SK-N-SH treated with all-trans-retinoic acid at 6 μM for 48 hours (cell line): ENCODE measurements at regions not wholly inside any gene's neighbourhood (a gene's known extent, or its start where the extent isn't known, plus 50 kb on each side); places are given as distances from the start of the nearest gene placed in this dataset.

ENCODE experiments used
- ATAC-seq: fragments of 200-7000 bp; cut with Tn5 transposase; 3 replicates; pipeline ENCODE4 v1.9.1; 2020; ENCODE audit warnings: mild to moderate bottlenecking, moderate library complexity
- BACH2 ChIP-seq: fragments of 250-450 bp; sonication (Bioruptor Pico); IDR thresholded peaks from 2 replicates; pipeline ENCODE4 v1.9.0; 2021; ENCODE audit warnings: mild to moderate bottlenecking, borderline replicate concordance
- CSDC2 ChIP-seq: fragments of 250-450 bp; sonication (Bioruptor Pico); IDR thresholded peaks from 2 replicates; pipeline ENCODE4 v1.5.0; 2020; ENCODE audit warnings: mild to moderate bottlenecking, moderate library complexity
- ESRRG ChIP-seq: fragments of 250-450 bp; sonication (Bioruptor Pico); IDR thresholded peaks from 2 replicates; pipeline ENCODE4 v1.6.1; 2021; ENCODE audit warnings: mild to moderate bottlenecking
- GLIS3 ChIP-seq: fragments of 250-450 bp; sonication (Bioruptor Pico); IDR thresholded peaks from 2 replicates; pipeline ENCODE4 v1.5.0; 2020; ENCODE audit warnings: mild to moderate bottlenecking, moderate library complexity
- ISL1 ChIP-seq: fragments of 250-450 bp; sonication (Bioruptor Pico); IDR thresholded peaks from 2 replicates; pipeline ENCODE4 v2.1.2; 2022; ENCODE audit warnings: mild to moderate bottlenecking, moderate library complexity
- OSR1 ChIP-seq: fragments of 250-450 bp; sonication (Bioruptor Pico); IDR thresholded peaks from 2 replicates; pipeline ENCODE4 v1.8.0; 2022; ENCODE audit warnings: moderate library complexity, mild to moderate bottlenecking, inconsistent platforms
- PATZ1 ChIP-seq: fragments of 250-450 bp; sonication (Bioruptor Pico); IDR thresholded peaks from 2 replicates; pipeline ENCODE4 v1.8.0; 2020; ENCODE audit warnings: mild to moderate bottlenecking, moderate library complexity, borderline replicate concordance
- SNAI2 ChIP-seq: fragments of 250-450 bp; sonication (Bioruptor Pico); IDR thresholded peaks from 2 replicates; pipeline ENCODE4 v1.5.0; 2020; ENCODE audit warnings: mild to moderate bottlenecking, moderate library complexity
- TCF4 ChIP-seq: fragments of 250-450 bp; sonication (Bioruptor Pico); IDR thresholded peaks from 2 replicates; pipeline ENCODE4 v1.8.0; 2021; ENCODE audit warnings: mild to moderate bottlenecking, moderate library complexity, borderline replicate concordance
- ZC3H10 ChIP-seq: fragments of 250-450 bp; sonication (Bioruptor Pico); IDR thresholded peaks from 2 replicates; pipeline ENCODE4 v1.5.1; 2021; ENCODE audit warnings: mild to moderate bottlenecking, moderate library complexity
- ZFP3 ChIP-seq: fragments of 250-450 bp; sonication (Bioruptor Pico); IDR thresholded peaks from 2 replicates; pipeline ENCODE4 v1.5.0; 2020; ENCODE audit warnings: mild to moderate bottlenecking, moderate library complexity
- ZFP30 ChIP-seq: fragments of 450-650 bp; formaldehyde crosslinking; IDR thresholded peaks from 2 replicates; pipeline ENCODE4 v1.5.0; 2022; ENCODE audit warnings: mild to moderate bottlenecking, moderate library complexity
- ZNF70 ChIP-seq: fragments of 450-650 bp; formaldehyde crosslinking; IDR thresholded peaks from 2 replicates; pipeline ENCODE4 v1.5.0; 2020; ENCODE audit warnings: mild to moderate bottlenecking, moderate library complexity
- ZNF8 ChIP-seq: fragments of 450-650 bp; formaldehyde crosslinking; IDR thresholded peaks from 2 replicates; pipeline ENCODE4 v1.5.0; 2020; ENCODE audit warnings: mild to moderate bottlenecking, moderate library complexity
- TF ChIP-seq, protein P1 (sequence below): fragments of 250-450 bp; sonication (Bioruptor Pico); IDR thresholded peaks from 2 replicates; pipeline ENCODE4 v1.5.0; 2020; ENCODE audit warnings: mild to moderate bottlenecking, moderate library complexity
- TF ChIP-seq, protein P2 (sequence below): fragments of 250-450 bp; sonication (Bioruptor Pico); IDR thresholded peaks from 2 replicates; pipeline ENCODE4 v1.8.0; 2021; ENCODE audit warnings: low read depth, mild to moderate bottlenecking, moderate library complexity, borderline replicate concordance
- TF ChIP-seq, protein P3 (sequence below): fragments of 250-450 bp; sonication (Bioruptor Pico); IDR thresholded peaks from 2 replicates; pipeline ENCODE4 v1.5.1; 2021; ENCODE audit warnings: mild to moderate bottlenecking, moderate library complexity
- TF ChIP-seq, protein P4 (sequence below): fragments of 250-450 bp; sonication (Bioruptor Pico); IDR thresholded peaks from 2 replicates; pipeline ENCODE4 v1.5.1; 2020; ENCODE audit warnings: low read depth, mild to moderate bottlenecking, moderate library complexity

DNA sequence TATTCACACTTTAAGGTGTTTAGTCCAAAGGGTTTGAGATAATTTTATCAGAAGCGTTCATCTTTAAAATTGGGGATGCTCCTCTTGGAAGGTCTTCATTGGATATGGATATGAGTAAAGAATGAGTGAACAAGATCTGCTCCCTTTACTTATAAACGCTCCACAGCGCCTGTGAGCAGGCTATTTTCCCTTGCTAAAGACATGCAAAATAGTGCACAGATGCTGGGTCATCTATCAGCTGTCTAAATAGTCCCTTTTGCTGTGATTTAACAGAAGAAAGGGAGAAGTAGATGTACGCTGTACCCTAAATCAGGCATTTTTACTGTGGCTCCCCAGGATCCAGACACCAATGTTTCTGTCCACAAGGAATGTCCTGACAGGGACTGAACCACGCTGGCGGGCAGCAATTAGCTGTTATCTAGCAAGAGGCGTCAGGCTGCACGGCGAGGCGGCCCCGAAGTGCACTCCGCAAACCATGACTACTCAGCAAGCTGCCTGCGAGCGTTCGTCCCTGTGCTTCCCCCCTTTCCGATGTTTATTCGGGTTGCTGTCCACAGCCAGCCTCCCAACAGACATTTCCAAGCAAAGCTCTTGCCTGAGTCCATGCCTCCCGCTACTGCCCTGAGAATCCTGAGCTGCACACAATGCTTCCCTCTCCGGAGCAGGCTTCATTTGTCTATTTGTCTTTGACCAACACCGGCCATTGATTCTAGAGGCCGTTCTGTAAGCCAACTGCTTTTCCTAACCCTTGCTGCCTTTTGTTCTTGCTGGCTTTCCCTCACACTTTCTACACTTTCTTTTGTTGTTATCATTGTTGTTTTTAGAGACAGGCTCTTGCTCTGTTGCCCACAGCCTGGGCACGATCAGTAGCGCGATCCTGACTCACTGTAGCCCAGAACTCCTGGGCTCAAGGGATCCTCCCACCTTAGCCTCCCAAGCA lies 55.7 kb upstream of the CNEP1R1 start (continued):
- TF ChIP-seq, protein P1, sequence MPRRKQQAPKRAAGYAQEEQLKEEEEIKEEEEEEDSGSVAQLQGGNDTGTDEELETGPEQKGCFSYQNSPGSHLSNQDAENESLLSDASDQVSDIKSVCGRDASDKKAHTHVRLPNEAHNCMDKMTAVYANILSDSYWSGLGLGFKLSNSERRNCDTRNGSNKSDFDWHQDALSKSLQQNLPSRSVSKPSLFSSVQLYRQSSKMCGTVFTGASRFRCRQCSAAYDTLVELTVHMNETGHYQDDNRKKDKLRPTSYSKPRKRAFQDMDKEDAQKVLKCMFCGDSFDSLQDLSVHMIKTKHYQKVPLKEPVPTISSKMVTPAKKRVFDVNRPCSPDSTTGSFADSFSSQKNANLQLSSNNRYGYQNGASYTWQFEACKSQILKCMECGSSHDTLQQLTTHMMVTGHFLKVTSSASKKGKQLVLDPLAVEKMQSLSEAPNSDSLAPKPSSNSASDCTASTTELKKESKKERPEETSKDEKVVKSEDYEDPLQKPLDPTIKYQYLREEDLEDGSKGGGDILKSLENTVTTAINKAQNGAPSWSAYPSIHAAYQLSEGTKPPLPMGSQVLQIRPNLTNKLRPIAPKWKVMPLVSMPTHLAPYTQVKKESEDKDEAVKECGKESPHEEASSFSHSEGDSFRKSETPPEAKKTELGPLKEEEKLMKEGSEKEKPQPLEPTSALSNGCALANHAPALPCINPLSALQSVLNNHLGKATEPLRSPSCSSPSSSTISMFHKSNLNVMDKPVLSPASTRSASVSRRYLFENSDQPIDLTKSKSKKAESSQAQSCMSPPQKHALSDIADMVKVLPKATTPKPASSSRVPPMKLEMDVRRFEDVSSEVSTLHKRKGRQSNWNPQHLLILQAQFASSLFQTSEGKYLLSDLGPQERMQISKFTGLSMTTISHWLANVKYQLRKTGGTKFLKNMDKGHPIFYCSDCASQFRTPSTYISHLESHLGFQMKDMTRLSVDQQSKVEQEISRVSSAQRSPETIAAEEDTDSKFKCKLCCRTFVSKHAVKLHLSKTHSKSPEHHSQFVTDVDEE (CRISPR knock-in tag) = no peak
- TF ChIP-seq TCF4 (CRISPR knock-in tag) = no peak

- TF ChIP-seq, protein P2, sequence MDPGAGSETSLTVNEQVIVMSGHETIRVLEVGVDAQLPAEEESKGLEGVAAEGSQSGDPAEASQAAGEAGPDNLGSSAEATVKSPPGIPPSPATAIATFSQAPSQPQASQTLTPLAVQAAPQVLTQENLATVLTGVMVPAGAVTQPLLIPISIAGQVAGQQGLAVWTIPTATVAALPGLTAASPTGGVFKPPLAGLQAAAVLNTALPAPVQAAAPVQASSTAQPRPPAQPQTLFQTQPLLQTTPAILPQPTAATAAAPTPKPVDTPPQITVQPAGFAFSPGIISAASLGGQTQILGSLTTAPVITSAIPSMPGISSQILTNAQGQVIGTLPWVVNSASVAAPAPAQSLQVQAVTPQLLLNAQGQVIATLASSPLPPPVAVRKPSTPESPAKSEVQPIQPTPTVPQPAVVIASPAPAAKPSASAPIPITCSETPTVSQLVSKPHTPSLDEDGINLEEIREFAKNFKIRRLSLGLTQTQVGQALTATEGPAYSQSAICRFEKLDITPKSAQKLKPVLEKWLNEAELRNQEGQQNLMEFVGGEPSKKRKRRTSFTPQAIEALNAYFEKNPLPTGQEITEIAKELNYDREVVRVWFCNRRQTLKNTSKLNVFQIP (CRISPR knock-in tag) = no peak
- TF ChIP-seq ZC3H10 (no peak), TCF4 (CRISPR knock-in tag) (no peak), ZNF8 (CRISPR knock-in tag) (no peak), ISL1 (CRISPR knock-in tag) (no peak), SNAI2 (CRISPR knock-in tag) (no peak), ZFP30 (CRISPR knock-in tag) (no peak), GLIS3 (no peak), BACH2 (no peak), CSDC2 (no peak)
- TF ChIP-seq, protein P1 (CRISPR knock-in tag) = no peak
- no peak for ATAC-seq
Observed at GRCh38 chr16:49970797-49971431, 54.1 kb upstream of the CNEP1R1 start.

GRCh38 chr16:49972280-49972679 lies 52.7 kb upstream of the CNEP1R1 start:
- TF ChIP-seq ZFP30 (CRISPR knock-in tag) = no peak
- no peak for TF ChIP-seq ISL1 (CRISPR knock-in tag)
- no peak for TF ChIP-seq ZFP3 (CRISPR knock-in tag)
- TF ChIP-seq GLIS3 = no peak
- TF ChIP-seq, protein P3, sequence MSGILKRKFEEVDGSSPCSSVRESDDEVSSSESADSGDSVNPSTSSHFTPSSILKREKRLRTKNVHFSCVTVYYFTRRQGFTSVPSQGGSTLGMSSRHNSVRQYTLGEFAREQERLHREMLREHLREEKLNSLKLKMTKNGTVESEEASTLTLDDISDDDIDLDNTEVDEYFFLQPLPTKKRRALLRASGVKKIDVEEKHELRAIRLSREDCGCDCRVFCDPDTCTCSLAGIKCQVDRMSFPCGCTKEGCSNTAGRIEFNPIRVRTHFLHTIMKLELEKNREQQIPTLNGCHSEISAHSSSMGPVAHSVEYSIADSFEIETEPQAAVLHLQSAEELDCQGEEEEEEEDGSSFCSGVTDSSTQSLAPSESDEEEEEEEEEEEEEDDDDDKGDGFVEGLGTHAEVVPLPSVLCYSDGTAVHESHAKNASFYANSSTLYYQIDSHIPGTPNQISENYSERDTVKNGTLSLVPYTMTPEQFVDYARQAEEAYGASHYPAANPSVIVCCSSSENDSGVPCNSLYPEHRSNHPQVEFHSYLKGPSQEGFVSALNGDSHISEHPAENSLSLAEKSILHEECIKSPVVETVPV (CRISPR knock-in tag) = no peak
- TF ChIP-seq, protein P2 (CRISPR knock-in tag) = no peak
- TF ChIP-seq TCF4 (CRISPR knock-in tag) = no peak
- no peak for TF ChIP-seq OSR1 (CRISPR knock-in tag)
- no peak for ATAC-seq

DNA sequence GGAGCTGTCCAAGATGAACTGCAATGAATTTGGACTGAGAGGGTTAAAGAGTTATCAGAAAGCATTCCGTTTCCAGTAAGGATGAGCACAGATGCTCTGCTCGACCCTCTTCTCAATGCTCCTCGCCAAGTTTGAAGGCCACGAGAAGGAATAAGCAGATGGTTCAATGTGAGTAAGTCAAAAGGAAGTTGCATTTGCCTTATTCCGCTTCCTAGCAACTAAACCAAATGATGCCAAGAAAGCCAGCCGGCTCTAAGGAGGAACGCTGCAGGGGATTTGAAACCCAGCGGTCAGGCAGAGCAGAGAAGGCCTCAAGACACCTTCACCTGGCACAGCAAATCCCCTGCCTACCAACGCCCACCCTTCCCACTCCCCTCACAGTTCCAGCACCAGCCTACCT lies 52.1 kb upstream of the CNEP1R1 start:
- no peak for ATAC-seq
- no peak for TF ChIP-seq ESRRG (CRISPR knock-in tag)
- TF ChIP-seq ZNF70 (CRISPR knock-in tag) = no peak
- no peak for TF ChIP-seq ZNF8 (CRISPR knock-in tag)
- TF ChIP-seq, protein P4, sequence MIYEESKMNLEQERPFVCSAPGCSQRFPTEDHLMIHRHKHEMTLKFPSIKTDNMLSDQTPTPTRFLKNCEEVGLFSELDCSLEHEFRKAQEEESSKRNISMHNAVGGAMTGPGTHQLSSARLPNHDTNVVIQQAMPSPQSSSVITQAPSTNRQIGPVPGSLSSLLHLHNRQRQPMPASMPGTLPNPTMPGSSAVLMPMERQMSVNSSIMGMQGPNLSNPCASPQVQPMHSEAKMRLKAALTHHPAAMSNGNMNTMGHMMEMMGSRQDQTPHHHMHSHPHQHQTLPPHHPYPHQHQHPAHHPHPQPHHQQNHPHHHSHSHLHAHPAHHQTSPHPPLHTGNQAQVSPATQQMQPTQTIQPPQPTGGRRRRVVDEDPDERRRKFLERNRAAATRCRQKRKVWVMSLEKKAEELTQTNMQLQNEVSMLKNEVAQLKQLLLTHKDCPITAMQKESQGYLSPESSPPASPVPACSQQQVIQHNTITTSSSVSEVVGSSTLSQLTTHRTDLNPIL (CRISPR knock-in tag) = no peak
- TF ChIP-seq PATZ1 (CRISPR knock-in tag) = no peak
- no peak for TF ChIP-seq SNAI2 (CRISPR knock-in tag)
- no peak for TF ChIP-seq TCF4 (CRISPR knock-in tag)
